Caki2 (cell line): ENCODE measurements at regions not wholly inside any gene's neighbourhood (a gene's known extent, or its start where the extent isn't known, plus 50 kb on each side); places are given as distances from the start of the nearest gene placed in this dataset.

Source experiments
- DNase-seq: peaks from one replicate; pipeline ENCODE4 v3.0.0-alpha.2; 2015; ENCODE audit warnings: low read depth
- in situ Hi-C: cut with HindIII; loops from 2 replicates; pipeline ENCODE4 v1.10.0; 2016; ENCODE audit warnings: low sequenced_read_pairs, low pct_unique_long_range_greater_than_20kb, mixed read lengths

- DNase-seq, result no peak
- in situ Hi-C loops, result no loop called here
These were observed 73.4 kb upstream of the EDNRA start for GRCh38 chr4:147407261-147408045.

GRCh38 chr4:147408189-147408588 is 72.7 kb upstream of the EDNRA start:
- in situ Hi-C loops, result no loop called here
- DNase-seq, result no peak

- DNase-seq, result no peak
- in situ Hi-C loops, result no loop called here
These were observed 71.5 kb upstream of the EDNRA start for GRCh38 chr4:147409350-147409749.

GRCh38 chr4:147418226-147418625 is 62.7 kb upstream of the EDNRA start:
- in situ Hi-C loops, result no loop called here
- DNase-seq, result no peak

- in situ Hi-C loops, result no loop called here
These were observed 59.4 kb upstream of the EDNRA start for GRCh38 chr4:147421456-147421855.

GRCh38 chr4:147423229-147423628 is 57.7 kb upstream of the EDNRA start:
- in situ Hi-C loops, result no loop called here
- DNase-seq, result no peak

More at GRCh38 chr4:147421456-147421855, 59.4 kb upstream of the EDNRA start:
- no peak for DNase-seq

- in situ Hi-C loops, result no loop called here
- DNase-seq, result no peak
These were observed 55.9 kb upstream of the EDNRA start for GRCh38 chr4:147425019-147425418.

- no peak for DNase-seq
- in situ Hi-C loops, result no loop called here
These were observed 52.3 kb upstream of the EDNRA start for GRCh38 chr4:147428583-147428982.

- no peak for DNase-seq
- in situ Hi-C loops, result no loop called here
These were observed 50.8 kb upstream of the EDNRA start for GRCh38 chr4:147430111-147430510.
